ENCODE measurements at regions not wholly inside any gene's neighbourhood (a gene's known extent, or its start where the extent isn't known, plus 50 kb on each side); places are given as distances from the start of the nearest gene placed in this dataset.

- Histone ChIP-seq H3K4me1 (ENCODE audit: control insufficient read depth in 5 of 5, insufficient read depth in 5 of 5, low read length in 5 of 5) (no peaks in the 10 kb centered on the region), H3K9me3 (ENCODE audit: control insufficient read depth in 5 of 5, low read length in 5 of 5) (no peaks in the 10 kb centered on the region), H3K27me3 (ENCODE audit: control insufficient read depth in 5 of 5, insufficient read depth in 4 of 5, low read length in 5 of 5) (no peaks in the 10 kb centered on the region)
Observed at GRCh38 chr1:224791362-224791941, 138.0 kb upstream of the DNAH14 start.

DNA sequence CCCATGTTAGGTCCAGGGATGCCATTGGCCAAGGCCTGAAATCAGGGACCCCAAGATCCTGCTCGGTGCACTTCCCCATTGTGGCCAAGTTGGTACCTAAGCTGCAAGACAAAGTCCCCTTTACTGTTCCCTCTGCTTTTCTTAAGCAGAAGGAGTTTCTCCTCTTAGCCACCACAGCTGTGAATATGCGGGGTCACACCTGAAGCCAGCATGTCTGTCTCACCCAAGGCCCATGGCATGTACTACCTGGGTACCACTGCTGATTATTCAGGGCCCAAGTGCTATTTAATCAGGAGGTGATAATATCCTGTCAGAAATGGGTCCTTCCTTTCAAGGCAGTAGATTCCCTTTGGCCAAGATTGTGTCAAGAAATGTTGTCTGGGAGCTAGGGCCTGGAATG, 133.9 kb upstream of the DNAH14 start:
- H3K27ac ChIP-seq (ENCODE audit: low read depth, low read length): no peak overlapping the region
- H3K4me1 ChIP-seq (ENCODE audit: control insufficient read depth in 5 of 5, insufficient read depth in 5 of 5, low read length in 5 of 5): no peaks in the 10 kb centered on the region
- H3K9me3 ChIP-seq (ENCODE audit: control insufficient read depth in 5 of 5, low read length in 5 of 5): no peaks in the 10 kb centered on the region
- no peaks in the 10 kb centered on the region for H3K36me3 ChIP-seq (ENCODE audit: control insufficient read depth in 5 of 5, insufficient read depth in 5 of 5, low read length in 5 of 5)
- H3K9ac ChIP-seq (ENCODE audit: low read length in 5 of 5): no peak overlapping the region
- H3K27me3 ChIP-seq (ENCODE audit: control insufficient read depth in 5 of 5, insufficient read depth in 4 of 5, low read length in 5 of 5): no peaks in the 10 kb centered on the region
- H3K4me3 ChIP-seq (ENCODE audit: low read depth in 1 of 5, low read length in 5 of 5): no peak overlapping the region

More at GRCh38 chr1:224791362-224791941, 138.0 kb upstream of the DNAH14 start:
- Histone ChIP-seq H3K36me3 (ENCODE audit: control insufficient read depth in 5 of 5, insufficient read depth in 5 of 5, low read length in 5 of 5) (no peaks in the 10 kb centered on the region), H3K27ac (ENCODE audit: low read depth, low read length) (no peak overlapping the region), H3K4me3 (ENCODE audit: low read depth in 1 of 5, low read length in 5 of 5) (no peak overlapping the region), H3K9ac (ENCODE audit: low read length in 5 of 5) (no peak overlapping the region)

DNA sequence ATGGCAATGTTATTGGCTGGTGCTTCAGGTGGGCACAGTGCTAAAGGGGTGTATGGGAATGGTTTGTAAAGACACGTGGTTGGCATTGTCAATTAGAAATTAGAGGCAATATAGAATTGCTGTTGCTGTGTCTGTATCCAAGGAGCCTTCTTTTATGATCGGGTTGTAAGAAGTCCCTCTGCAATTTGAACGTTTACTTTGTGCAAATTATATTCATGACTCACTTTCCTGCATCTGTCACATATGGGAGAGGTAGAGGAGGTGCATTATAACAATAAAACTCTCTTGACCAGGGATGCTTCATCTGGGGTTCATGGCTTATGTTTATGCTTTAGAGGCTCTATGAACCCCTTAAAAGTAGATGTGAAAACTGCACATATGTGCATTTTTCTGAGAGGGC, 130.4 kb upstream of the DNAH14 start:
- H3K4me1 ChIP-seq (ENCODE audit: control insufficient read depth in 5 of 5, insufficient read depth in 5 of 5, low read length in 5 of 5): no peaks in the 10 kb centered on the region
- H3K36me3 ChIP-seq (ENCODE audit: control insufficient read depth in 5 of 5, insufficient read depth in 5 of 5, low read length in 5 of 5): no peaks in the 10 kb centered on the region
- no peak overlapping the region for H3K4me3 ChIP-seq (ENCODE audit: low read depth in 1 of 5, low read length in 5 of 5)
- no peaks in the 10 kb centered on the region for H3K27me3 ChIP-seq (ENCODE audit: control insufficient read depth in 5 of 5, insufficient read depth in 4 of 5, low read length in 5 of 5)
- H3K9ac ChIP-seq (ENCODE audit: low read length in 5 of 5): no peak overlapping the region
- H3K9me3 ChIP-seq (ENCODE audit: control insufficient read depth in 5 of 5, low read length in 5 of 5): no peaks in the 10 kb centered on the region
- no peak overlapping the region for H3K27ac ChIP-seq (ENCODE audit: low read depth, low read length)

GRCh38 chr1:224800486-224801119, 128.9 kb upstream of the DNAH14 start:
- no peaks in the 10 kb centered on the region for H3K36me3 ChIP-seq (ENCODE audit: control insufficient read depth in 5 of 5, insufficient read depth in 5 of 5, low read length in 5 of 5)
- H3K4me1 ChIP-seq (ENCODE audit: control insufficient read depth in 5 of 5, insufficient read depth in 5 of 5, low read length in 5 of 5): no peaks in the 10 kb centered on the region
- H3K9me3 ChIP-seq (ENCODE audit: control insufficient read depth in 5 of 5, low read length in 5 of 5): no peaks in the 10 kb centered on the region
- no peak overlapping the region for H3K4me3 ChIP-seq (ENCODE audit: low read depth in 1 of 5, low read length in 5 of 5)
- no peaks in the 10 kb centered on the region for H3K27me3 ChIP-seq (ENCODE audit: control insufficient read depth in 5 of 5, insufficient read depth in 4 of 5, low read length in 5 of 5)
- no peak overlapping the region for H3K27ac ChIP-seq (ENCODE audit: low read depth, low read length)
- H3K9ac ChIP-seq (ENCODE audit: low read length in 5 of 5): no peak overlapping the region

- Histone ChIP-seq H3K9ac (ENCODE audit: low read length in 5 of 5) (no peak overlapping the region), H3K27me3 (ENCODE audit: control insufficient read depth in 5 of 5, insufficient read depth in 4 of 5, low read length in 5 of 5) (no peaks in the 10 kb centered on the region), H3K36me3 (ENCODE audit: control insufficient read depth in 5 of 5, insufficient read depth in 5 of 5, low read length in 5 of 5) (no peaks in the 10 kb centered on the region), H3K4me1 (ENCODE audit: control insufficient read depth in 5 of 5, insufficient read depth in 5 of 5, low read length in 5 of 5) (no peaks in the 10 kb centered on the region), H3K9me3 (ENCODE audit: control insufficient read depth in 5 of 5, low read length in 5 of 5) (no peaks in the 10 kb centered on the region), H3K27ac (ENCODE audit: low read depth, low read length) (no peak overlapping the region), H3K4me3 (ENCODE audit: low read depth in 1 of 5, low read length in 5 of 5) (no peak overlapping the region)
Observed at GRCh38 chr1:224801844-224802490, 127.5 kb upstream of the DNAH14 start.

DNA sequence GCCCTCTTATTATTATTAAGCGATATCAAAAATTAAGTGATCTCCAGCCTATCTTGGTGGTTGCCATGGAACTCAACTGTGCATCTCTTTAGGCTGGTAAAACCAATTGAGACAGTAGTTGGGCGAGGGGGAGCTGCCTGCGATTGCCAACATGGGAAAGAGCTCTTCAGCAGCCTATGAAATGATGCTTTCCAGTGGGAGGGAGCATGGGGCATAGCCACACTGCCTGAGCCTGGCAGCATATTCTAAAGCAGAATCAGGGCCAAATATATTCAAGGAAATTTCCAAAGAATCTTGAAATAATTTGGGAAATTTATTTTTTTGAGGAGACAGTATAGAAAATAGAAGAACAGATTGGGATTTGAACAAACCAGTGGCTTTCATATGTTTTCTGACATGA, 126.9 kb upstream of the DNAH14 start:
- H3K4me1 ChIP-seq (ENCODE audit: control insufficient read depth in 5 of 5, insufficient read depth in 5 of 5, low read length in 5 of 5): no peaks in the 10 kb centered on the region
- H3K27me3 ChIP-seq (ENCODE audit: control insufficient read depth in 5 of 5, insufficient read depth in 4 of 5, low read length in 5 of 5): no peaks in the 10 kb centered on the region
- H3K36me3 ChIP-seq (ENCODE audit: control insufficient read depth in 5 of 5, insufficient read depth in 5 of 5, low read length in 5 of 5): no peaks in the 10 kb centered on the region
- H3K27ac ChIP-seq (ENCODE audit: low read depth, low read length): no peak overlapping the region
- no peak overlapping the region for H3K9ac ChIP-seq (ENCODE audit: low read length in 5 of 5)
- no peaks in the 10 kb centered on the region for H3K9me3 ChIP-seq (ENCODE audit: control insufficient read depth in 5 of 5, low read length in 5 of 5)
- H3K4me3 ChIP-seq (ENCODE audit: low read depth in 1 of 5, low read length in 5 of 5): no peak overlapping the region

- H3K9ac ChIP-seq (ENCODE audit: low read length in 5 of 5): no peak overlapping the region
- H3K4me3 ChIP-seq (ENCODE audit: low read depth in 1 of 5, low read length in 5 of 5): no peak overlapping the region
- no peaks in the 10 kb centered on the region for H3K9me3 ChIP-seq (ENCODE audit: control insufficient read depth in 5 of 5, low read length in 5 of 5)
- H3K27ac ChIP-seq (ENCODE audit: low read depth, low read length): no peak overlapping the region
- no peaks in the 10 kb centered on the region for H3K4me1 ChIP-seq (ENCODE audit: control insufficient read depth in 5 of 5, insufficient read depth in 5 of 5, low read length in 5 of 5)
- no peaks in the 10 kb centered on the region for H3K36me3 ChIP-seq (ENCODE audit: control insufficient read depth in 5 of 5, insufficient read depth in 5 of 5, low read length in 5 of 5)
- no peaks in the 10 kb centered on the region for H3K27me3 ChIP-seq (ENCODE audit: control insufficient read depth in 5 of 5, insufficient read depth in 4 of 5, low read length in 5 of 5)
Observed at GRCh38 chr1:224804220-224804619, 125.3 kb upstream of the DNAH14 start.

- Histone ChIP-seq H3K27ac (ENCODE audit: low read depth, low read length) (no peak overlapping the region), H3K36me3 (ENCODE audit: control insufficient read depth in 5 of 5, insufficient read depth in 5 of 5, low read length in 5 of 5) (no peaks in the 10 kb centered on the region), H3K4me1 (ENCODE audit: control insufficient read depth in 5 of 5, insufficient read depth in 5 of 5, low read length in 5 of 5) (no peaks in the 10 kb centered on the region), H3K9ac (ENCODE audit: low read length in 5 of 5) (no peak overlapping the region), H3K9me3 (ENCODE audit: control insufficient read depth in 5 of 5, low read length in 5 of 5) (peaks cover 0 to 2% (median 0%) of the 10 kb centered on the region in 5 donors), H3K4me3 (ENCODE audit: low read depth in 1 of 5, low read length in 5 of 5) (no peak overlapping the region), H3K27me3 (ENCODE audit: control insufficient read depth in 5 of 5, insufficient read depth in 4 of 5, low read length in 5 of 5) (no peaks in the 10 kb centered on the region)
Observed at GRCh38 chr1:224805889-224806288, 123.6 kb upstream of the DNAH14 start.

DNA sequence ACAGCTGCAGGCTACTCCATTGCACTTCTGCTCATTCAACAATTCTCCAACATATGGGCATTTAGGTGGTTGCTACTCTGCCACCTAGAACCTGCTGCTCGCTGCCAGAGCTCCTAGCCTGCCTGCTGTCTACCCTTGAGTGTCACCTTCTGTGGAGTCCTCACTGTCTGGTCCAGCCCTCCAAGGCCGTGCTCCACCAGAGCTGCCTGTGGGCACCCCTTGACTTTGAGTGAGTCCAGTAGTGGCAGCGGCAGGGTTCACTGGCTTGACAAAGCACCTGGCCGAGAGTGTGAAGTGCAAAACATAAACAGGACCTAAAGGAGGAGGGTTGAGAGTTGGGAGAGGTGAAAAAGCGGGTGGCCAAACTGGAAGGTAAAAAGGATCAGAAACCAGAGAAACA, 120.3 kb upstream of the DNAH14 start:
- no peak overlapping the region for H3K4me3 ChIP-seq (ENCODE audit: low read depth in 1 of 5, low read length in 5 of 5)
- peaks cover 0 to 7% (median 4%) of the 10 kb centered on the region in 5 donors for H3K9me3 ChIP-seq (ENCODE audit: control insufficient read depth in 5 of 5, low read length in 5 of 5)
- H3K27me3 ChIP-seq (ENCODE audit: control insufficient read depth in 5 of 5, insufficient read depth in 4 of 5, low read length in 5 of 5): no peaks in the 10 kb centered on the region
- no peaks in the 10 kb centered on the region for H3K4me1 ChIP-seq (ENCODE audit: control insufficient read depth in 5 of 5, insufficient read depth in 5 of 5, low read length in 5 of 5)
- H3K9ac ChIP-seq (ENCODE audit: low read length in 5 of 5): no peak overlapping the region
- no peak overlapping the region for H3K27ac ChIP-seq (ENCODE audit: low read depth, low read length)
- H3K36me3 ChIP-seq (ENCODE audit: control insufficient read depth in 5 of 5, insufficient read depth in 5 of 5, low read length in 5 of 5): no peaks in the 10 kb centered on the region

DNA sequence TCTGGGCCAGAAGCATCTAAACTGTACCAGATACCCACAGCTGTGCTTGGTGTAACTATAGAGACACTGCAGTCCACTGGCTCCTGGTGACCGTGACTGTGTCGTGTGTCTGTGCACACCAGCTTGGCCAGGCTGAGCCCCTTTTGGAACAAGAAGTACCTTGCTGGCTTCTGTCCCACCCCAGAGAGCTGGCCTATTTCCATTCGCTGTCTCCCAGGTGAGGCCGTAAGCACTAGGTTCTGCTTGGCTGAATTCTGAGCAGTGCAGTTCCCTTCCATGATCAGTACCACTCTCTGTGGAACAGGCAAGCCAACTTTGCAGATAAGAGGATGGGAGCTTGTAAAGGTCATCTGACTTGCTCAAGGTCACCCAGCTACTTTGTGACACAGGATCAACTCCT, 119.9 kb upstream of the DNAH14 start:
- no peak overlapping the region for H3K27ac ChIP-seq (ENCODE audit: low read depth, low read length)
- H3K27me3 ChIP-seq (ENCODE audit: control insufficient read depth in 5 of 5, insufficient read depth in 4 of 5, low read length in 5 of 5): no peaks in the 10 kb centered on the region
- no peaks in the 10 kb centered on the region for H3K36me3 ChIP-seq (ENCODE audit: control insufficient read depth in 5 of 5, insufficient read depth in 5 of 5, low read length in 5 of 5)
- H3K4me1 ChIP-seq (ENCODE audit: control insufficient read depth in 5 of 5, insufficient read depth in 5 of 5, low read length in 5 of 5): no peaks in the 10 kb centered on the region
- H3K4me3 ChIP-seq (ENCODE audit: low read depth in 1 of 5, low read length in 5 of 5): no peak overlapping the region
- peaks cover 0 to 7% (median 4%) of the 10 kb centered on the region in 5 donors for H3K9me3 ChIP-seq (ENCODE audit: control insufficient read depth in 5 of 5, low read length in 5 of 5)
- no peak overlapping the region for H3K9ac ChIP-seq (ENCODE audit: low read length in 5 of 5)

Data from subcutaneous abdominal adipose tissue (tissue), 5 donors.